IMR-90 (cell line): ENCODE measurements at regions not wholly inside any gene's neighbourhood (a gene's known extent, or its start where the extent isn't known, plus 50 kb on each side); places are given as distances from the start of the nearest gene placed in this dataset.

Source experiments
- ATAC-seq: fragments of 200-7000 bp; cut with Tn5 transposase; 2 replicates; pipeline ENCODE4 v1.9.1; 2020; ENCODE audit warnings: low read depth, mild to moderate bottlenecking, moderate library complexity
- BruUV-seq: library from RNA; stranded (reverse); fragments of 400-500 nt; replicated peaks from 2 replicates; lab custom pipeline; 2021; lab: Mats Ljungman, UMichigan
- CTCF ChIA-PET: fragments of 300-600 bp; formaldehyde crosslinking; extraction: SDS; loops from one replicate; lab custom pipeline; 2021; ENCODE audit warnings: antibody characterized with exemption; lab: Yijun Ruan, JAX
- POLR2A ChIA-PET: fragments of 300-600 bp; sonication (Branson Sonifier 250); formaldehyde crosslinking; loops from one replicate; lab custom pipeline; 2022; ENCODE audit warnings: antibody characterized with exemption; ENCODE audit not compliant: unreplicated experiment; lab: Charles Lee
- DNase-seq: peaks from one replicate; pipeline ENCODE4 v3.0.0; 2013
- H2AFZ ChIP-seq: replicated peaks from 2 replicates; pipeline ENCODE3; 2013; ENCODE audit warnings: low read length, mild to moderate bottlenecking; ENCODE audit not compliant: poor library complexity
- H2AK5ac ChIP-seq: 2 replicates; pipeline ENCODE4 v1.6.1; 2013; ENCODE audit warnings: low read depth, low read length, inconsistent platforms
- H2AK9ac ChIP-seq: replicated peaks from 2 replicates; pipeline ENCODE3; 2013; ENCODE audit warnings: mild to moderate bottlenecking, low read depth, low read length, moderate library complexity; ENCODE audit not compliant: poor library complexity
- H2BK120ac ChIP-seq: 2 replicates; pipeline ENCODE4 v1.6.1; 2013; ENCODE audit warnings: low read depth, low read length, inconsistent platforms
- H2BK15ac ChIP-seq: 3 replicates; pipeline ENCODE4 v1.6.1; 2013; ENCODE audit warnings: low read depth, low read length, inconsistent platforms
- H2BK20ac ChIP-seq: 2 replicates; pipeline ENCODE4 v1.6.1; 2013; ENCODE audit warnings: low read depth, mild to moderate bottlenecking, inconsistent platforms, low read length, moderate library complexity
- H2BK5ac ChIP-seq: 2 replicates; pipeline ENCODE4 v1.6.1; 2013; ENCODE audit warnings: mild to moderate bottlenecking, low read depth, low read length, inconsistent platforms; ENCODE audit not compliant: poor library complexity, severe bottlenecking
- H3K14ac ChIP-seq: replicated peaks from 2 replicates; pipeline ENCODE4 v1.6.1; 2013; ENCODE audit warnings: low read depth, low read length, inconsistent platforms
- H3K18ac ChIP-seq: 2 replicates; pipeline ENCODE4 v1.6.1; 2013; ENCODE audit warnings: low read depth, low read length, control low read depth
- H3K23ac ChIP-seq: 2 replicates; pipeline ENCODE4 v1.6.1; 2013; ENCODE audit warnings: low read depth, low read length, inconsistent platforms
- H3K27ac ChIP-seq: 2 replicates; pipeline ENCODE4 v1.5.1; 2013; ENCODE audit warnings: mild to moderate bottlenecking, control low read depth, low read length; ENCODE audit not compliant: insufficient read depth
- H3K27me3 ChIP-seq: 2 replicates; pipeline ENCODE4 v1.6.1; 2013; ENCODE audit warnings: low read length; ENCODE audit not compliant: control insufficient read depth, insufficient read depth
- H3K36me3 ChIP-seq: 2 replicates; pipeline ENCODE4 v1.6.1; 2013; ENCODE audit warnings: low read length, mixed read lengths; ENCODE audit not compliant: control insufficient read depth, insufficient read depth
- H3K4ac ChIP-seq: 2 replicates; pipeline ENCODE4 v1.6.1; 2013; ENCODE audit warnings: low read depth, low read length, inconsistent platforms
- H3K4me1 ChIP-seq: 2 replicates; pipeline ENCODE4 v1.6.1; 2013; ENCODE audit warnings: low read length, mixed read lengths; ENCODE audit not compliant: control insufficient read depth, insufficient read depth
- H3K4me2 ChIP-seq: 2 replicates; pipeline ENCODE4 v1.6.1; 2013; ENCODE audit warnings: low read depth, mild to moderate bottlenecking, control low read depth, low read length, moderate library complexity
- H3K4me3 ChIP-seq: 2 replicates; pipeline ENCODE4 v1.5.1; 2013; ENCODE audit warnings: low read depth, mild to moderate bottlenecking, control low read depth, low read length, moderate library complexity; ENCODE audit not compliant: insufficient read depth
- H3K56ac ChIP-seq: 2 replicates; pipeline ENCODE4 v1.6.1; 2013; ENCODE audit warnings: low read length, inconsistent platforms; ENCODE audit not compliant: insufficient read depth; ENCODE audit errors: extremely low read depth
- H3K79me1 ChIP-seq, 2 experiments: 2 replicates each; pipeline ENCODE4 v1.6.1; 2013; ENCODE audit warnings: low read length in 2 of 2, inconsistent platforms in 1 of 2, low read depth in 1 of 2
- H3K9ac ChIP-seq: 2 replicates; pipeline ENCODE4 v1.6.1; 2013; ENCODE audit warnings: low read depth, low read length, control low read depth
- H3K9me1 ChIP-seq: 2 replicates; pipeline ENCODE4 v1.6.1; 2013; ENCODE audit warnings: low read length, inconsistent platforms; ENCODE audit not compliant: insufficient read depth
- H3K9me3 ChIP-seq: 2 replicates; pipeline ENCODE4 v1.6.1; 2013; ENCODE audit warnings: low read length; ENCODE audit not compliant: control insufficient read depth, insufficient read depth
- H4K20me1 ChIP-seq: 2 replicates; pipeline ENCODE4 v1.6.1; 2013; ENCODE audit warnings: low read length, inconsistent platforms; ENCODE audit not compliant: insufficient read depth
- H4K5ac ChIP-seq: 2 replicates; pipeline ENCODE4 v1.6.1; 2013; ENCODE audit warnings: mild to moderate bottlenecking, low read depth, low read length, control low read depth
- H4K8ac ChIP-seq, 2 experiments: 2 replicates each; pipeline ENCODE4 v1.6.1; 2013; ENCODE audit warnings: low read depth in 2 of 2, low read length in 2 of 2, control low read depth in 1 of 2, inconsistent platforms in 1 of 2
- H4K91ac ChIP-seq: 2 replicates; pipeline ENCODE4 v1.6.1; 2013; ENCODE audit warnings: low read depth, low read length, inconsistent platforms; ENCODE audit not compliant: insufficient read depth
- BHLHE40 ChIP-seq: fragments of 150-350 bp; IDR thresholded peaks from 2 replicates; pipeline ENCODE4 v1.6.1; 2016; ENCODE audit warnings: mild to moderate bottlenecking, low read depth, low read length
- CHD1 ChIP-seq: IDR thresholded peaks from 2 replicates; pipeline ENCODE4 v1.6.1; 2012; ENCODE audit warnings: low read depth, low read length, improper control_type of control experiment
- ELK1 ChIP-seq: fragments of 150-350 bp; IDR thresholded peaks from 2 replicates; pipeline ENCODE4 v1.6.1; 2016; ENCODE audit warnings: low read depth, mild to moderate bottlenecking, low read length, moderate library complexity, borderline replicate concordance
- MAFK ChIP-seq: IDR thresholded peaks from 2 replicates; pipeline ENCODE4 v1.6.1; 2012; ENCODE audit warnings: low read depth, low read length, improper control_type of control experiment
- MAZ ChIP-seq: IDR thresholded peaks from 2 replicates; pipeline ENCODE4 v1.6.1; 2012; ENCODE audit warnings: low read depth, mild to moderate bottlenecking, low read length, improper control_type of control experiment, moderate library complexity, borderline replicate concordance
- MXI1 ChIP-seq: IDR thresholded peaks from 2 replicates; pipeline ENCODE4 v1.6.1; 2012; ENCODE audit warnings: low read depth, mild to moderate bottlenecking, low read length, moderate library complexity, borderline replicate concordance
- NFE2L2 ChIP-seq: fragments of 150-350 bp; IDR thresholded peaks from 2 replicates; pipeline ENCODE4 v1.6.1; 2016; ENCODE audit warnings: low read depth, mild to moderate bottlenecking, low read length
- RAD21 ChIP-seq: IDR thresholded peaks from 2 replicates; pipeline ENCODE4 v1.6.1; 2012; ENCODE audit warnings: low read length, improper control_type of control experiment
- RFX5 ChIP-seq: IDR thresholded peaks from 2 replicates; pipeline ENCODE4 v1.8.0; 2012; ENCODE audit warnings: low read depth, mild to moderate bottlenecking, low read length, moderate library complexity
- WGBS, 2 experiments: methylation state at CpG; one replicate each; pipeline versions ENCODE4 v1.1.5 to v1.1.7; 2013; ENCODE audit warnings: missing lambda C conversion rate in 2 of 2; ENCODE audit not compliant: insufficient read length in 1 of 2; ENCODE audit errors: extremely low coverage in 2 of 2; 5-methylcytosine and 5-hydroxymethylcytosine counted together
- dilution Hi-C: fragments of 300-500 bp; cut with HindIII; formaldehyde crosslinking; loops from one replicate; pipeline ENCODE4 v1.14.3; 2018; ENCODE audit warnings: low sequenced_read_pairs; ENCODE audit not compliant: unreplicated experiment
- in situ Hi-C: fragments of 300-500 bp; cut with MboI; formaldehyde crosslinking; loops from 3 replicates; pipeline ENCODE4 v1.14.3; 2019; ENCODE audit warnings: low sequenced_read_pairs, inconsistent platforms, mixed read lengths
- intact Hi-C: fragments of 100-400 bp; cut with micrococcal nuclease; formaldehyde crosslinking; loops from 2 replicates; pipeline ENCODE4 v1.10.0; 2022
- TF ChIP-seq, protein P1 (sequence below): fragments of 150-350 bp; IDR thresholded peaks from 2 replicates; pipeline ENCODE4 v1.6.1; 2017; ENCODE audit warnings: mild to moderate bottlenecking, antibody characterized with exemption, low read length, low read depth
- TF ChIP-seq, protein P2 (sequence below): conservative IDR thresholded peaks from 2 replicates; pipeline ENCODE4 v1.5.1; 2012; ENCODE audit warnings: mild to moderate bottlenecking, low read depth, low read length, improper control_type of control experiment

GRCh38 chr17:13355054-13355453 lies 246.7 kb downstream of the HS3ST3A1 start:
- Histone ChIP-seq H3K23ac (no peak overlapping the region; the same call in 1 of the 2 replicates), H3K4me1 (peaks cover 8% of the 10 kb centered on the region), H3K4me3 (no peak overlapping the region), H3K4me2 (no peak overlapping the region), H3K36me3 (no peaks in the 10 kb centered on the region), H2BK120ac (peak overlapping the region; percentile 54; the same call in 1 of the 2 replicates), H3K56ac (no peak overlapping the region), H3K9me1 (peaks cover 5% of the 10 kb centered on the region), H4K20me1 (no peaks in the 10 kb centered on the region), H3K9ac (no peak overlapping the region), H3K27ac (no peak overlapping the region), H3K79me1 (no peaks in the 10 kb centered on the region), H2AK5ac (no peak overlapping the region), H4K91ac (no peak overlapping the region; the same call in 1 of the 2 replicates), H2BK5ac (no peak overlapping the region), H3K18ac (no peak overlapping the region), H2BK20ac (peak overlapping the region; percentile 49), H2AK9ac (no peak overlapping the region), H3K27me3 (no peaks in the 10 kb centered on the region), H2AFZ (no peak overlapping the region), H4K8ac (no peak overlapping the region), H4K5ac (no peak overlapping the region), H3K9me3 (no peaks in the 10 kb centered on the region), H3K4ac (no peak overlapping the region; the same call in 1 of the 2 replicates), H3K14ac (no peak overlapping the region), H2BK15ac (peak overlapping the region; percentile 77; the same call in 1 of the 3 replicates)
- TF ChIP-seq NFE2L2 (no peak), MXI1 (no peak), RFX5 (no peak), RAD21 (no peak), MAZ (no peak), ELK1 (no peak), MAFK (no peak), BHLHE40 (no peak), CHD1 (no peak)
- TF ChIP-seq, protein P1, sequence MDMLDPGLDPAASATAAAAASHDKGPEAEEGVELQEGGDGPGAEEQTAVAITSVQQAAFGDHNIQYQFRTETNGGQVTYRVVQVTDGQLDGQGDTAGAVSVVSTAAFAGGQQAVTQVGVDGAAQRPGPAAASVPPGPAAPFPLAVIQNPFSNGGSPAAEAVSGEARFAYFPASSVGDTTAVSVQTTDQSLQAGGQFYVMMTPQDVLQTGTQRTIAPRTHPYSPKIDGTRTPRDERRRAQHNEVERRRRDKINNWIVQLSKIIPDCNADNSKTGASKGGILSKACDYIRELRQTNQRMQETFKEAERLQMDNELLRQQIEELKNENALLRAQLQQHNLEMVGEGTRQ: no peak
- TF ChIP-seq, protein P2, sequence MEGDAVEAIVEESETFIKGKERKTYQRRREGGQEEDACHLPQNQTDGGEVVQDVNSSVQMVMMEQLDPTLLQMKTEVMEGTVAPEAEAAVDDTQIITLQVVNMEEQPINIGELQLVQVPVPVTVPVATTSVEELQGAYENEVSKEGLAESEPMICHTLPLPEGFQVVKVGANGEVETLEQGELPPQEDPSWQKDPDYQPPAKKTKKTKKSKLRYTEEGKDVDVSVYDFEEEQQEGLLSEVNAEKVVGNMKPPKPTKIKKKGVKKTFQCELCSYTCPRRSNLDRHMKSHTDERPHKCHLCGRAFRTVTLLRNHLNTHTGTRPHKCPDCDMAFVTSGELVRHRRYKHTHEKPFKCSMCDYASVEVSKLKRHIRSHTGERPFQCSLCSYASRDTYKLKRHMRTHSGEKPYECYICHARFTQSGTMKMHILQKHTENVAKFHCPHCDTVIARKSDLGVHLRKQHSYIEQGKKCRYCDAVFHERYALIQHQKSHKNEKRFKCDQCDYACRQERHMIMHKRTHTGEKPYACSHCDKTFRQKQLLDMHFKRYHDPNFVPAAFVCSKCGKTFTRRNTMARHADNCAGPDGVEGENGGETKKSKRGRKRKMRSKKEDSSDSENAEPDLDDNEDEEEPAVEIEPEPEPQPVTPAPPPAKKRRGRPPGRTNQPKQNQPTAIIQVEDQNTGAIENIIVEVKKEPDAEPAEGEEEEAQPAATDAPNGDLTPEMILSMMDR: no peak
- dilution Hi-C loops: no loop called here
- CTCF ChIA-PET: no interaction called here
- DNase-seq: no peak
- no peak for ATAC-seq
- WGBS, 2 experiments: no CpG with 5 or more reads among the region's 1 CpG
- in situ Hi-C loops: no loop called here
- intact Hi-C loops: no loop called here
- POLR2A ChIA-PET: no interaction called here
- BruUV-seq: no TSS peak
